SK-N-MC (cell line): ENCODE measurements at regions not wholly inside any gene's neighbourhood (a gene's known extent, or its start where the extent isn't known, plus 50 kb on each side); places are given as distances from the start of the nearest gene placed in this dataset.

Experiments used
- EZH2 ChIP-seq: fragments of 200-600 bp; sonication (generic); IDR thresholded peaks from one replicate; pipeline ENCODE4 v1.6.1; 2017; ENCODE audit warnings: antibody characterized with exemption
- FOXP2 ChIP-seq: optimal IDR thresholded peaks from 2 replicates; pipeline ENCODE3; 2011; ENCODE audit warnings: mild to moderate bottlenecking, moderate library complexity; ENCODE audit not compliant: insufficient read depth; ENCODE audit errors: extremely low read length, control extremely low read depth
- POLR2AphosphoS5 ChIP-seq: IDR thresholded peaks from 2 replicates; pipeline ENCODE4 v1.6.1; 2012; ENCODE audit warnings: mild to moderate bottlenecking, low read depth, low read length, borderline replicate concordance

GRCh38 chr11:23680488-23681230 is 816.2 kb upstream of the LUZP2 start:
- no peak for TF ChIP-seq POLR2AphosphoS5
- TF ChIP-seq EZH2, result no peak
- TF ChIP-seq FOXP2, result no peak
